ENCODE measurements at regions not wholly inside any gene's neighbourhood (a gene's known extent, or its start where the extent isn't known, plus 50 kb on each side); places are given as distances from the start of the nearest gene placed in this dataset.

DNA sequence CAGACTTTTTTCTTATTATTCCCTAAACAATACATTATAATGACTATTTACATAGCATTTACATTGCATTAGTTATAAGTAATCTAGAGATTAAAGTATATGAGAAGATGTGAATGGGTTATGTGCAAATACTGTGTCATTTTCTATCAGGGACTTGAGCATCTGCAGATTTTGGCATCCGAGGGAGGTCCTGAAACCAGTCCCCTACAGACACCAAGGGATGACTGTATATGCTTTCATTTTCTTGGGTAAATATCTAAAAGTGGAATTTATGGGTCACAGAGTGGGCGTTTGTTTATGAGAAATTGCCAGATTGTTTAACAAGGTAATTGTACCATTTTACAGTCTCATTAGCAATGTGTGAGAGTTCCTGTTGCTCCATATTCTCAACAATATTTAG is 454.5 kb upstream of the API5 start:
- TF ChIP-seq RAD21 (conservative IDR thresholded peaks at IDR 0.05): no peak
- TF ChIP-seq TAF1 (IDR thresholded peaks at IDR 0.05; ENCODE audit: low read depth): no peak
- TF ChIP-seq, protein P1, sequence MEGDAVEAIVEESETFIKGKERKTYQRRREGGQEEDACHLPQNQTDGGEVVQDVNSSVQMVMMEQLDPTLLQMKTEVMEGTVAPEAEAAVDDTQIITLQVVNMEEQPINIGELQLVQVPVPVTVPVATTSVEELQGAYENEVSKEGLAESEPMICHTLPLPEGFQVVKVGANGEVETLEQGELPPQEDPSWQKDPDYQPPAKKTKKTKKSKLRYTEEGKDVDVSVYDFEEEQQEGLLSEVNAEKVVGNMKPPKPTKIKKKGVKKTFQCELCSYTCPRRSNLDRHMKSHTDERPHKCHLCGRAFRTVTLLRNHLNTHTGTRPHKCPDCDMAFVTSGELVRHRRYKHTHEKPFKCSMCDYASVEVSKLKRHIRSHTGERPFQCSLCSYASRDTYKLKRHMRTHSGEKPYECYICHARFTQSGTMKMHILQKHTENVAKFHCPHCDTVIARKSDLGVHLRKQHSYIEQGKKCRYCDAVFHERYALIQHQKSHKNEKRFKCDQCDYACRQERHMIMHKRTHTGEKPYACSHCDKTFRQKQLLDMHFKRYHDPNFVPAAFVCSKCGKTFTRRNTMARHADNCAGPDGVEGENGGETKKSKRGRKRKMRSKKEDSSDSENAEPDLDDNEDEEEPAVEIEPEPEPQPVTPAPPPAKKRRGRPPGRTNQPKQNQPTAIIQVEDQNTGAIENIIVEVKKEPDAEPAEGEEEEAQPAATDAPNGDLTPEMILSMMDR (IDR thresholded peaks at IDR 0.05; ENCODE audit: poor library complexity, severe bottlenecking): no peak
- TF ChIP-seq POLR2AphosphoS5 (IDR thresholded peaks at IDR 0.05): no peak
- no peak for TF ChIP-seq EZH2 (IDR thresholded peaks at IDR 0.05; ENCODE audit: borderline replicate concordance, insufficient read depth, low read length, poor library complexity, severe bottlenecking)
- no peak for TF ChIP-seq SMC3 (conservative IDR thresholded peaks at IDR 0.05; ENCODE audit: poor library complexity)
- TF ChIP-seq MXI1 (conservative IDR thresholded peaks at IDR 0.05; ENCODE audit: poor library complexity, severe bottlenecking): no peak
